HG02943 (cell line): ENCODE measurements at regions not wholly inside any gene's neighbourhood (a gene's known extent, or its start where the extent isn't known, plus 50 kb on each side); places are given as distances from the start of the nearest gene placed in this dataset.
"Not testable (repeated sequence)": the region's sequence is repeated elsewhere in the genome, so short reads cannot be mapped to it uniquely, and the experiment has no call there.

Experiments used
- ATAC-seq: cut with Tn5 transposase; IDR thresholded peaks from one replicate; pipeline ENCODE4 v1.9.1; 2021; ENCODE audit warnings: mild to moderate bottlenecking, low read depth, moderate library complexity; ENCODE audit not compliant: unreplicated experiment

DNA sequence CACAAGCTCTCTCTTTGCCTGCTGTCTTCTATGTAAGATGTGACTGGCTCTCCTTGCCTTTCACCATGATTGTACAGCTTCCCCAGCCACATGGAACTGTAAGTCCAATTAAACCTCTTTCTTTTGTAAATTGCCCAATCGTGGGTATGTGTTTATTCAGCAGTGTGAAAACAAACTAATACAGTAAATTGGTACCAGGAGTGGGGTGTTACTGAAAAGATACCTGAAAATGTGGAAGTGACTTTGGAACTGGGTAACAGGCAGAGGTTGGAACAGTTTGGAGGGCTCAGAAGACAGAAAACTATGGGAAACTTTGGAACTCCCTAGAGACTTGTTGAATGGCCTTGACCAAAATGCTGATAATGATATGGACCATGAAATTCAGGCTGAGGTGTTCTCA, 214.3 kb upstream of the FSCB start:
- ATAC-seq, result not testable (repeated sequence)

DNA sequence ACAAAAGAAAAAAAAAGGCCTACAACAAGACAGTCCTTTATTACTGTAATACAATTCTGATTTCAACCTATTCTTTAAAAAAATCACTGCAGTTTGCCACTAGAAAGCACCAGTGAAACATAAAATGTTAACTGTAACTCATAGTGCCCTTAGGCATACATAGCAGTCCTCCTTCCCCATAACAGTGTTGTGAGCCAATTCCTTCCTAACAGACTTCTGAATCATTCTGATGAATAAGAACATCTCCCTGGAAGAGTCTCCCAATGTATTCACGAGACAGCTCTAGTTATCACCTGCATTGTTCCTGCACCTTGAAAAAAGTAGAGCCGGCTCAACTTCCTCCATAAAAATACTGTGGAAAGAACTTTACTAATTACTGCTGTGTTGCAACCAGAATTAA, 213.6 kb upstream of the FSCB start:
- no peak for ATAC-seq

DNA sequence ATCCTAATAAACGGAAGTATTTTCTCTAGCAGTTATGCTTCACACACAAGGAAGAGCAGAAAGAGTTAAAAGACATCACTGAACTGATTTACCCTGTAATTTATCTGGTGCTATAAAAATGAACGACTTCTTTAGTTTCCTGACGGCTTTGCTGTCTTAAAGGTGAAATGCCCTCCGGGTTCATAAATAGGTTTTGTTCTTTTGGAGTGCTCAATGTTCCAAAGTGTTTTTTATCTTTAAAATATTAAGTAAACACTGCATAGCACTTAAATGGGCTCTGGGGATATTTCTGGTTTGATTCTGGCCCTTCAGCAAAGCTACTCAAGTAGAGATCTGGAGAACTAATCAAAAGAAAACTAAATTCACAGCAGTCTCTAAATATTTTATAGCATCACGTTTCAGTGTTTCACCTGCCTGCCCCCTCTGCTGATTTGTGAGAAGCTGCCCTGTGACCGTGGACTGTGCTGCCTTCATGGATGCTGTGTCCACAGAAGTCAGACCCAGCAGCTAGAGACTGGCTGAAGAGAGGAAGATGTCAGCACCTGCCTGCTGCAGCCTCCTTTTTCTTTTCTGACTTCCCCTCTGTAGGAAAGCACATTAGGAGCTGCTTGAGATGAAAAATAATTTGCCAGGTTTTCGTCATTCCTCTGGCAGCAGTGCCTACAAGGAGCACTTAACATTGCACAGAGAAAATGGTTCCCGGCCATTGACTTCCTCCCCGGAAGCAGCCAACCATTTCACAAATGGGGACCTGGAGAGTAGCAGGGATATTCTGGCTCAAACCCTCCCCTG, 205.1 kb upstream of the FSCB start:
- ATAC-seq, result no peak

DNA sequence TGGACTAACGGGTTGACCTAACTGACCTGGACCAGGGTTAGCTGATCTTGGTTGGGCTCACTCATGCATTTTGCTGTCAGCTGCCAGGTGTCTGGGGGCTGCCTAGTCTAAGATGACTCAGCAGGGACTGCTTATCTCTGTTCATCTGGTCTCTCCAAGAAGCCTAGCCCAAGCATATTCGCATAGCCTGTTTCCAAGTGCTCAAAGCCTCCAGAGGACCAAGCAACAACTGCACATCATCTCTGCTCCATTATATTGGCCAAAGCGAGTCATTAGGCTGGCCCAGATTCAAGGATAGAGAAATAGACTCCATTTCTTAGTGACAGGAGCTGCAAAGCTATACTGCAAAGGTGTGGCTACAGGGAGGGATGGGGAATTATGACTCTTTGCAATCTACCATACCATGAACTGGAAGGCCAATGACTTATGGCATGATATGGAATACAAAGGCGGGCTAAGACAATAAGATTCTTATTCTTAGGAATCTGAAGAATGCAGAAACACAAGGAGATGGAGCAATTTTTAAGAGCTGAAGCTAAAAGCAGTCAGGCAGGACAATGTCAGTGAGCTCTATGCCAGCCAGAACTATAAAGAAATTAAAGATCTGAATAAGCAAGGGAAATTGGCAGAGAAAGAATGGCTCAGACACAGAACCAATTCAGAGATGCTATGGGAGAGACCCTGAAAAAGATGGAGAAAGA, 194.6 kb upstream of the FSCB start:
- ATAC-seq, result no peak

DNA sequence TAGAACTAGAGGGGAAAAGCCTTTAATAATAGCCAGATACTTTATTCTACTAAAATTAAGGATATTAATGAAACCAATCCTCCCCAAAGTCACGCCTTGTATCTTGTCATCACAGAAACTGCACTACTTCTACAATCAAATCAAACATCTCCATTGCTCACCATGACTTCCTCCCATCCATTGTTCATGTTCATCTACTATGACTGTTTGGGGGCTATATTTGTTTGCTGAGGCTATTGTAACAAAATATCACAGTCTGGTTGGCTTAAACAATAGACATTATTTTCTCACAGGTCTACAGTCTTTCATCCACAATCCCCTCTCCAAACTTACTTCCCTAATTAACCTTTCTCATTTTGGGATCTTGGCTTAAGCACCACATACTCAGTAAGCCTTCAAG, 193.6 kb upstream of the FSCB start:
- no peak for ATAC-seq

DNA sequence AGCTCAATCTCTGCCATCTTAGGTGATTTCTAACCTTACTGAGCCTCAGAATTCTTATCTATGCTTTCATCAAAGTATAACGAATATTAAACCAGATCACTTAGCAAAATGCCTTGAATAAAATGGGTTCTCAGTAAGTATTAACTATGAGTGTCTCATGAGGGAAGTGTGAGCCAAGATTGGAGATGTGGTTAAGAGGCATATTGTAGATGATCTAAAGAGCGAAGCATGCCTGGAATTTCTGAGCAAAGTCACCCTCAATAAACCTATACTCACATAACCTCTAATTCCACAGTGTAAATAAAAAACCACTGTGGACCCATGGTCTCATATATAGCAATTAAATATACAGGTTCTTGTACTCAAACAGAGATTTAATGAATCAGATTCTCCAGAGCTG, 193.1 kb upstream of the FSCB start:
- no peak for ATAC-seq

DNA sequence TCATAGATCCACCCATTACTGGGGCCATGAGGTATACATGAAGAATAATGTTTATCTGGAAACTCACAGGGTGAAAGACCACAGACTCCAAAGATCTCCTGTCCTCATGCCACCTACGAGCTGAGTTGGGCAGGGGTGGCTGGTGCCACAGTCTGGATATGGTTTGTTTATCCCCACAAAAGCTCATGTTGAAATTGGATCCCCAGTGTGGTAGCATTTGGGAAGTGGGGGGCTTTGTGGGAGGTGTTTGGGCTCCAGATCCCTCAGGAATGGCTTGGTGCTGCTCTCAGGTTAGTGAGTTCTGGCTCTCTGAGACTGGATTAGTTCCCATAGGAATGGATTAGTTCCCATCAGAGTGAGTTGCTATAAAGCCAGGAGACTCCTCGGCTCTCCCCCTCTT, 192.3 kb upstream of the FSCB start:
- no peak for ATAC-seq

DNA sequence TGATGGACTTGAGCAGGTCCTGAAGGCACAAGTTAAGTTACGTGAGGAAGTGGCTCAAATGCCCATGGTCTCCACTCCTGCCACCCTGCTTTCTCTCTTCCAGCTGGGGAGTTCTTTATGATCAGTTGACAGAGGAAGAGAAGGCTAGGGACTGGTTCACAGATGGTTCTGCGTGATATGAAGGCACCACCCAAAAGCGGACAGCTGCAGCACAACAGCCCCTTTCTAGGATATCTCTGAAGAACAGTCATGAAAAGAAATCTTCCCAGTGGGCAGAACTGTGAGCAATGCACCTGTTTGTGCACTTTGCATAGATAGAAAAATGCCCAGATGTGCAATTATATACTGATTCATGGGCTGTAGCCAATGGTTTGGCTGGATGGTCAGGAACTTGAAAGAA, 162.4 kb upstream of the FSCB start:
- no peak for ATAC-seq

DNA sequence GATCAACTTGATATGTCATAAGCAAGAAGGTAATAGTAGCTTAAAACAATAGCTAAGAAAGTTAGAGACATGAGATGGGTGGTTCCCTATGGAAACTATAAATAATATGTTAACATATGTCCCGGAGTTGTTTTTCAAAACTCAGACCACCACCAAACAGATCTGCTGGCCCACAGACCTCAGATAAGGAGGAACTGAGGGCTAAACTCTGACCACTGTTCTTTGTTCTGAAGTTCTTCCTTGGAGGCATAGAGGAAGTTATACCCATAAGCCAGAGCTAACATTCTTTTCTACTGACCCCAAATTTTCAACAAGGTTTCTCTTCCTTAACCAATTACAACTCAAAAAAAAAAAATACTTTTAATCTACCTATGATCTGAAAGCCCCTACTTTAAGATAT, 156.1 kb upstream of the FSCB start:
- no peak for ATAC-seq

DNA sequence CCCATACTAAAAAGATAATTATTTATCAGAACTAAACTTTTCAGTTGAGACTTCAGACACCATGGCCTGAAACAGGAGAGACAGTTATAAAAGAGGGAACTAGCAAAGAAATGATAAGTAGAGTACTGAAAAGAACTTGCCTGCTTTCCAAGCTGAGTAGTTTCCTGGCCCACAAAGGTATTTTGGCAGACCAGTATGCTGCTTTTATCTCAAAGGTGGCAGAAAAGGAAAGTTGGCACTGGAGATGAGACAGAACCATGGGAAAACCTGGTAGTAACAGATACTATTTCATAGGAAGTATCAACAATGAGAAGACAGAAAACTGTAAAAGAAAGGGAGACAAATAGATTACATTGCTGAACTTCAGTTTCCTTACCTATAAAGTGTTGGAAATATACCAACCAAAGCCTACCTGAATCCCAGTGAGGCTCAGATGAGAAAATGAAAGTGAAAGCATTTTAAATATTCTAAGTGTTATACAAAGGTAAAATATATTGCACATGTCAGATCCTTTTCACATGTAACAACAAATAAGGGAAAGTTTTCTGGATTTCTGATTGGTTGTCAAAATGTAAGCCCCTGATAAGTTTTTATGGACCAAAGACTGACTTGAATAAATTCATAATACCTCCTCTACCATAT, 155.3 kb upstream of the FSCB start:
- no peak for ATAC-seq

DNA sequence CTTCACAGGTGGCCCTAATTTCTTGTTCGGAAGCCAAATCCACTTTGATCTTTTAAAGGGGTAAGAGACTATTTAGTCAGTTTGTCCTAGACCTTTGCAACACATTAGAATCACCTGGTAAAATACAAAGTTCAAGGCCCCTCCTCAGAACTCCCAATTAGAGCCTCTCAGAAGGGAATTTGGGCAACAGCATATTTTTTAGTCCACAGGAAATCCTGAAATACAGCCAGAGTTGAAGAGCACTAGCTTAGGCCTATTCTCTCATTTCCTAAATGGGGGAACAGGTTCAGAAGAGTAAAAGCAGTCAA, 151.3 kb upstream of the FSCB start:
- no peak for ATAC-seq

DNA sequence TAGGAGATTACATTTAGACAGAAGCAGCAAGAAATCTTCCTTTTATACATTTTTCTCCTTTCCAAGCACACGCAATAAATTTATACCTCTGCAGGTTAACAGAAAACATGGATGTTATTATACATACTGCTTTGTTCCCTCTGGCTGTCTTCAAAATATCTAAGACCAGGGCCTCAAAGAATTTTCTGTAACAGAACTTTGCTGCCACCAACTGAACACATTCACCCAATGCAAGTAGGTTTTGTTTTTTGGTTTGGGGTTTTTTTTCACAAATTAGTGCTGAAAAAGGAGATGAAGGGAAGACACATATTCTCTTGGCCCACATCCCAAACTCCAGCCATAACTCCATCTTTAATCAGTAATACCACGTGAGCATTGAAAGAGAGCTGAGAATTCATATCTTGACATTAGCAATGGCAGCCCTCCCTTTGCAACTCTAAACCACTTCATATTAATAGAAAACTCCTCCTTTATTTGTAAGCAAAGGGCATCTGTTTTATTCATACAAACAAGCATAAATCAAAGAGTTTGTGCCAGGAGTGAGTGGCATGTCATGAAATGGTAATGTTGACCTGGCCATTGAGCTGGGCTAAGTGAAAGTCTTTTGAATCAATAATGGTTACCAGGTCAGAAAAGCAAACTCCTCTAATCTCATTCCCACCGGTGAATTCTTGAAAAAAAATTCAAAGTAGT, 150.8 kb upstream of the FSCB start:
- ATAC-seq, result no peak

DNA sequence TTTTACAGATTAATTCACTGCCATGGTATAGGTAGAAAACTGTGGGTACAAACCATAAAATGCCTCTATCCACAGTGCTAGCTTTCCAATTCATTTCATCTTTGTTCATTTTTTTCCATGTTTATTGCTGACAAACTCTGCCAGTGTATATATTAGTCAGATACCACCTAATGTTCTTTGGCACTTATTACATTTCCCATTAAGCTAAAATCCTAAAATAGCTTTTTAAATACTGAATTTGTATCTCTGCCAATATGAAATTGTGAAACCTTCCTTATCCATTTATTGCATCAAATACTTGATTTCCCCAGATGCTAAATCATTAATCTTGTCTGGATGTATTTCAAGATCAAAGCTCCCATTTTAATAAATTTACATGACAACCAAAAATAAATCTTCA, 150.1 kb upstream of the FSCB start:
- no peak for ATAC-seq

DNA sequence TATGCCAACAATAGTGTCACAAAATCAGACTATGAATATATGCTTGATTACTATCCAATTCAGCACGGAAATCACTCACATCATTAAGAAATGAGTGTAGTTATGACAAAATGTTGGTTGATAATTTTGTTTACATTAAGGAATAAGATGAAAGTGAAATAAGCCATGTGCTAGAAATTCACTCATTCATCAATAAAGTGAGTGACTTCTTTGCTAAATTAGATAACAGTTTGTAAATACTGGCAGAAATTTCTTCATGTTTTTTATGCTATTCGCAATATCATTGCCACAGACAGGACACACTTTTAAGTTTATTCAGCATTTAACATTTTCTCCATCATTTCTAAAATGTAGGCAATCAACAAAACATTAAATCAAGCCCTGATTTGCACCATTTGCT, 147.5 kb upstream of the FSCB start:
- no peak for ATAC-seq

DNA sequence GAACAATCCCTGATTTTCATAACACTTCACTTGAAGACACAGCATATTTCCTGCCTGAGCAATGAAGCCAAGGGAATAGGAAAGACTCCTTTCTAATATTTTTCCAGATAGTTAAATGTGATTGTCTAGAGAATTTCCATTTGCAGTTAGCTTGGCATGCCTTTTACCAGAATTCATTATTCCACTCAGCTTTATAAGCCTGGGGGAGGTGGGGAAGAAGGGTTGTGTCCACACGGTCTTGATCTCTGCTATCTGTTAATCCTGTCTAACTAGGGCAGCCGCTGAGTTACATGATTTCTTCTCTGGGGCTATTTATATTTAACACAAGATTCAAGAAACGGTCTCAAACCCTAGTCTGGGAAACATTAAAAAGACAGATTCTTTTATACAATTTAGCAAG, 146.6 kb upstream of the FSCB start:
- ATAC-seq, result no peak

DNA sequence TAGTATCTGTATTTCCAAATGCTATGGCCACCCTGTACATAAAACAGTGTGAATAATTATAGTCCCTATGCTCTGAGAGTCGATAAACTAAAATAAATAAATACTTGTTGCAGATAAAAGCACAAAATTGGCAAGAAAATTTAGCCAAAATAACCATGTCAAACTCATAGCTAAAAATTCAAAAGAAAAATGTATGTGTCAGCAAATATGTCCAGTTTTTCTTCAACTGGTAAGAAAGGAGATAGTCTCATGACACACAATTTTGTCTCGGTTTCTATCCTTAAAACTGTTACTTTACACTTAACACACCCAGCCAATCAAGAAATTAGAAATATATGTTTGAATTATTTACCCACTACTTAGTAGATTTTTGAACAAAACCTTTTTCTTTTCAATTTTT, 145.6 kb upstream of the FSCB start:
- no peak for ATAC-seq

DNA sequence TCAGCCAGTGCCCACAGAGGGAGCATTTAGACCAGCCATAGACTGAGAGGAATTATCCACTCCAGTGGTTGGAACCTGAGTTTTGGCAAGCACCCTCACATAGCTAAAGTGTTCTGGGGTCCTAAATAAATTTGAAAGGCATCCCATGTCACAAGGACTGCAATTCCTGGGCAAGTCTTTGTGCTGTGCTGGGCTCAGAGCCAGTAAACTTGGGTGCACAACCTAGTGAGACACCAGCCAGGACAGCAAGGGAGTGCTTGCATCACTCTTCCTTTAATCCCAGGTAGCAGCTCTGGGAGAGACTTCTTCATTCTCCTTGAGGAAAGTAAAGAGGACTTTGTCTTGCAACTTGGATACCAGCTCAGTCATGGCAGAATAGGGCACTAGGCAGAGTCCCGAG, 142.0 kb upstream of the FSCB start:
- ATAC-seq, result no peak

DNA sequence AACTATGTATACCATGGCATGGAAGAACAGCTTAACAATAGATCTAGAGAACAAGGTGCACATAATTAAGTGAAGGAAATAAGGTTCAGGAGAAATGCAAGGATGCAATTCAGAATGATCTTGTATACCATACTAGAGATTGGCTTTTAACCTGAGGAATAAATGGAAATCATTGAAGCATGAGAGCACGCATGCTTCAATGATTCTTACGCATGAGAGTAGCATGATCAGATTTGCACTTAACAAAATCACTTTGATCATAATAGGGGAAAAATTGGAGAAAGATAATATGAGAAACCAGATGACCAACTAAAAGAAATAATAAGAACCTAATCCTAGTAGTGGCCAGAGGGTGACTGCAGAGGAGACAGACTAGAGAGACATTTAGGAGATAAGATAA, 133.3 kb upstream of the FSCB start:
- ATAC-seq, result no peak

DNA sequence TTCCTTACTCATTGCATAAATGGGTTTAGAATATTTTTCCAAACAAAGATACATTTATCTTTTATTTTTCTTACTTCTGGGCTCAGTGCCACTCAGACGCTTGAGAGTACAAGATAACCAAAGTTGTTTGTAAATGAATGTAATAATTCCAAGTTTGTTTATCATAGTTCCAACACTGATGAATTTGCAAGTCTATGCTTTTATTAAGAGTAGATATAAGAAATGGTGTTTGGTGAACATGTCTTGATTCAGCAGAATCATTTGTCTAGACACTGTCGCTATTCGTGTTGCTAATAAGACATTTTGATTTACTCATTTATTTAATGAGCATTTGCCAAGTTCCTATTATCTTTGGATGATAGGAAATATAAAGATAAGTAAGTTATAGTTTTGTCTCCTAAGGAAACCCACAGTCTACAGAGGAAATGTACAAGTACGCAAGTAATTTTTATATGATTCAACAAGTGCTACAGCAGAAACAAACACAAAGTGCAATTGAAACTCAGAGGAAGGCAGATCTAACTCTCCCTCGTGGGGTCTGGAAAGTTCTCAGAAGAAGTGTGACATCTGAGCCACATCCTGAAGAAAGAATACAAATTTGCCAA, 132.8 kb upstream of the FSCB start:
- ATAC-seq, result no peak

DNA sequence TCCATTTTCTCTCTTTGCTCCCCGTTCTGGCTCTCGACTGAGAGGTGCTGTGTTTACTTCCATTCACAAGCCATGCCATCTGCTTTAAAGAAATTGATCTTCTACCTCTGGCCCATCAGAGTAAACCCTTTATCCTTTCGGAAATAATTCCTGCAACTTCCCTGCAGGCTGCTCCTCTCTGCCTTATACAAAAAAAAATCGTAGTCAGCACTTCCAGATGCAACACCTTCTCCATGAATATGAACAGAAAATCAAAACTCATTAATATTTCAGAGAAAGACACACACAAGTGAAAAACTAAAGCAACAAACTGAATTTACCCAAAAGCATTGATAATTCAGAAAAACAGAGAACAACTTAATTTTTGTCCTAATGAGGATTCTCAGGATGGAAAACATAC, 127.6 kb upstream of the FSCB start:
- no peak for ATAC-seq

DNA sequence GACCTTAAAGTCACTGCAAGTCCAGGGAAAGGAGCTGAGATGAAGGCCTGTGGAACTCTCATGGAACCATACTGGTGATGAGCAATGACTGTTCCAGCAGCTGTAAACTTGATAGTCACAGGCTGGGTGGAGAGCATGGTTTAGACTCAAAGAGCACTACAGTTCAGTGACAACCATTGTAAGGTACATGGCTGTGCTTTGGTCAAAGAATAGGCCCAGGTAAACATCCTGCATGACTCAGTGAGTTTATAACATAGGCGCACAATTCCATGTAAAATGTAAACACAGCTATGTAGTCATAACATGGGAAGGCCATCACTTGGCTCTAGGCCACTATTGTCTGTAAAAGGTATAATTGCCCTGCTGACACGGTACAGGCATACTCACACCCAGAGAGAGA, 119.3 kb upstream of the FSCB start:
- ATAC-seq, result no peak
